CD4-positive, alpha-beta T cell treated with Interleukin-12 subunit alpha and Interleukin-12 subunit beta, for 1 hour (primary cell): ENCODE measurements at regions not wholly inside any gene's neighbourhood (a gene's known extent, or its start where the extent isn't known, plus 50 kb on each side); places are given as distances from the start of the nearest gene placed in this dataset.

Experiments used
- DNase-seq: peaks from one replicate; pipeline ENCODE4 v3.0.0-alpha.2; 2020

- DNase-seq = no peak
Observed at GRCh38 chr15:79230766-79231165, 51.8 kb upstream of the ANKRD34C start.

GRCh38 chr15:79222808-79223207, 59.7 kb upstream of the ANKRD34C start:
- DNase-seq = no peak

- DNase-seq = no peak
Observed at GRCh38 chr15:79221696-79222095, 60.8 kb upstream of the ANKRD34C start.

- no peak for DNase-seq
Observed at GRCh38 chr15:79219393-79220056, 63.0 kb upstream of the ANKRD34C start.

GRCh38 chr15:79218588-79219200, 63.8 kb upstream of the ANKRD34C start:
- DNase-seq = no peak

GRCh38 chr15:79213650-79214049, 68.9 kb upstream of the ANKRD34C start:
- DNase-seq = no peak

- no peak for DNase-seq
Observed at GRCh38 chr15:79212589-79213157, 69.8 kb upstream of the ANKRD34C start.

GRCh38 chr15:79211481-79211880, 71.0 kb upstream of the ANKRD34C start:
- no peak for DNase-seq

- DNase-seq = no peak
Observed at GRCh38 chr15:79209690-79210089, 72.8 kb upstream of the ANKRD34C start.

GRCh38 chr15:79209116-79209515, 73.4 kb upstream of the ANKRD34C start:
- no peak for DNase-seq

- DNase-seq = no peak
Observed at GRCh38 chr15:79208179-79208578, 74.3 kb upstream of the ANKRD34C start.

- DNase-seq = no peak
Observed at GRCh38 chr15:79206940-79207339, 75.6 kb upstream of the ANKRD34C start.

- DNase-seq = no peak
Observed at GRCh38 chr15:79204886-79205675, 77.4 kb upstream of the ANKRD34C start.

- no peak for DNase-seq
Observed at GRCh38 chr15:79198461-79198860, 84.1 kb upstream of the ANKRD34C start.

- no peak for DNase-seq
Observed at GRCh38 chr15:79197285-79197684, 85.2 kb upstream of the ANKRD34C start.

GRCh38 chr15:79195802-79196201, 86.7 kb upstream of the ANKRD34C start:
- no peak for DNase-seq

GRCh38 chr15:79195239-79195638, 87.3 kb upstream of the ANKRD34C start:
- DNase-seq = no peak

- DNase-seq = no peak
Observed at GRCh38 chr15:79194386-79194785, 88.1 kb upstream of the ANKRD34C start.

GRCh38 chr15:79193549-79193948, 89.0 kb upstream of the ANKRD34C start:
- DNase-seq = no peak

GRCh38 chr15:79193103-79193502, 89.4 kb upstream of the ANKRD34C start:
- no peak for DNase-seq

GRCh38 chr15:79192462-79193036, 90.0 kb upstream of the ANKRD34C start:
- DNase-seq = no peak

- no peak for DNase-seq
Observed at GRCh38 chr15:79190093-79190492, 92.4 kb upstream of the ANKRD34C start.

- DNase-seq = no peak
Observed at GRCh38 chr15:79186616-79187015, 95.9 kb upstream of the ANKRD34C start.
